ENCODE measurements at regions not wholly inside any gene's neighbourhood (a gene's known extent, or its start where the extent isn't known, plus 50 kb on each side); places are given as distances from the start of the nearest gene placed in this dataset.
"Not testable (repeated sequence)": the region's sequence is repeated elsewhere in the genome, so short reads cannot be mapped to it uniquely, and the experiment has no call there.

GRCh38 chr4:187750652-187751051 lies 244.9 kb upstream of the ZFP42 start:
- DNase-seq (ENCODE audit: low read depth in 2 of 2), result not testable (repeated sequence)

DNA sequence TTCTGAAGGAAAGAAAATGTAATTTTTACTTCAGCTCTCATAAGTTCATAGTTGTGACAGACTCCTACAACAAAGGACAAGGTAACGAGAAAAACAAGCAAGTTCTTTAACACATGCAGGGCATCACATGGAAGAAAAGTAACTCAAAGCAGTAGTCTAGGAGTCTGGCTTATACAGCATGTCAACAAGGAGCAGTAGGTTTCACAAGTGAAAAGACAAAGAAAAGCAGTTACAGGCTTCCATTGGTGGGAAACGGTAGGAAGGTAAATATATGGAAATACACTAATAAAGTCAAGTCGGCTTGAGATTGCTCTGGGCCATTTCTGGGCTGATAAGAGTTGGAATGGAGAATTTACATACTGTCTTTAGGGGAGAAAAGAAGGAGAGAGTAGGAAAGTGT lies 228.4 kb upstream of the ZFP42 start:
- no peak for DNase-seq (ENCODE audit: low read depth in 2 of 2)

DNA sequence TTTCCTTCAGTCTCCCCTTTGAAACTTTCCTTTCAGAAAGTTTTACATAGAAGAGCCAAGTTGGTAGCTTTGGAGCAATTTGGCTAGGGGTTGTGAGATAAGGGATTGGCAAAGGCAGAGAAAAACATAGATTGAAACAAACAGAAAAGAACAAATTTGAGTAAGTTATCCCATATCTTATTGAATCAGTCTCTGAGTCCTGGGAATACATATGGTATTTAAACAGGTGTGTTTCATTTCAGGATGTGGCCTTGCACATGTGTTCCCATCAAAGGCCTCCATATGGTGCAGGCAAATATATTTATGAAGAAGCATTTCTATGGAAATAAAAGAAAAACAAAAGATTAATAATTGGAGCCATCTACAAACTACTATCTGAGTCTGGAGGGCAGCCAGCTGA lies 227.9 kb upstream of the ZFP42 start:
- DNase-seq (ENCODE audit: low read depth in 2 of 2), result no peak

DNA sequence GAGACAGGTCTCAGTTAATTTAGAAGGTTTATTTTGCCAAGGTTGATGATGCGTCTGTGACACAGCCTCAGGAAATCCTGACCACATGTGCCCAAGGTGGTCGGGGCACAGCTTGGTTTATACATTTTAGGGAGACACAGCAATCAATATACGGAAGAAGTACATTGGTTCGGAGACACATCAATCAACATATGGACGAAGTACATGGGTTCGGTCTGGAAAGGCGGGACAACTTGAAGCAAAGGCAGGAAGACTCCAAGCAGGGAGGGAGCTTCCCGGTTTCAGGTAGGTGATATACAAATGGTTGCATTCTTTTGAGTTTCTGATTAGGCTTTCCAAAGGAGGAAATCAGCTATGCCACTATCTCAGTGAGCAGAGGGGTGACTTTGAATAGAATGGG lies 225.2 kb upstream of the ZFP42 start:
- no peak for DNase-seq (ENCODE audit: low read depth in 2 of 2)

DNA sequence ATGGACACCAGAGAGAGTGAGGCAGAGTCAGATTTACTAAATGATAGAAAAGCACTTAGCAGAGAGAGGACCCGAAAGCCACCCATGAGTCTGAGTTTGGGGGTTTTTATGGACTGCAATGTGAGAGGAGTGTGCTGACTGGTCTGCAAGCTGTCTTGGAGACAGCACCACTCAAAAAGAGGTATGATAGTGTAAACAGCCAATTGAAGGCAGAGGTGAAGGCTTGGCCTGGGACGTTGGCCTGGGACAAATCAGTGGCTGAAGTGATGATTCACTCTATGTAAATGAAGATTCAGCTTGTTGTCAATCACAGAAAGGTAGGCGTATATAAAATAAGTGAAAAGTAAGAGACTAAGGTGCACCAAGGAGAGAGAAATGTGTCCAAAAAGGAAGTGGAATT lies 217.6 kb upstream of the ZFP42 start:
- DNase-seq (ENCODE audit: low read depth in 2 of 2), result no peak

- no peak for DNase-seq (ENCODE audit: low read depth in 2 of 2)
These were observed 215.5 kb upstream of the ZFP42 start for GRCh38 chr4:187780070-187780469.

GRCh38 chr4:187782286-187782824 lies 213.2 kb upstream of the ZFP42 start:
- no peak for DNase-seq (ENCODE audit: low read depth in 2 of 2)

GRCh38 chr4:187786190-187786589 lies 209.4 kb upstream of the ZFP42 start:
- DNase-seq (ENCODE audit: low read depth in 2 of 2), result no peak

GRCh38 chr4:187789078-187789477 lies 206.5 kb upstream of the ZFP42 start:
- no peak for DNase-seq (ENCODE audit: low read depth in 2 of 2)

DNA sequence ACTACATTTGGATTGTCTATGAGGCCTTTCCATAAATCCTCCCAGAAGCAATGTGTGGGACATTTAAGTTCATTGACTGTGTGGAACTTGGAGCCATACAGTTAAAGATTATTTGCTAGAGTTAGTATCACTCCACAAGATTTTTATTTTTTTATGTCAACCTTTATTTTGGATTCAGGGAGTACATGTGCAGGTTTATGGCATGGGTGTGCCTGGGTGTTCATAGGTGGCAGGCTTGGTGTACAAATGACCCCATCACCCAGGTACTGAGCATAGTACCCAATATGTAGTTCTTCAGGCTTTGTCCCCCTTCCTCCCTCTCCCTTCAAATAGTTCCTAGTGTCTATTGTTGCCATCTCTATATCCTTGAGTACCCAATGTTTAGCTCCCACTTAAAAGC lies 199.8 kb upstream of the ZFP42 start:
- DNase-seq (ENCODE audit: low read depth in 2 of 2), result no peak

DNA sequence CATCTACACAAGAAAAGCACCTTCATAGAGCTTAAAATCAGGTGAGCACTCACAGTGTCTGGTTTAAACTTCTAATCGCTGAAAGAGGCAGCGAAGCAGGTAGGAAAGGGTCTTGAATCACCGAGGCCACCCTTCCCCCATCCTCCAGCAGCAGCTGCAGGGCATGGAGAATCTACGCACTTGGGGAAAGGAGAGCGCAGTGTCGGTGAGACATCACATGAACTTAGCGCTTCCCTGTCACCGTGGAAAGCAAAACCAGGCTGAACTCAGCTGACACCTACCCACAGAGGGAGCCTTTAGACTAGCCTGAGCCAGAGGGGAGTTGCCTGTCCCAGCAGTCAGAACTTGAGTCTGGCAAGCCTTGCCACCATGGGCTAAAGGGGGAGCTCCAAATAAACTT lies 197.2 kb upstream of the ZFP42 start:
- no peak for DNase-seq (ENCODE audit: low read depth in 2 of 2)

DNA sequence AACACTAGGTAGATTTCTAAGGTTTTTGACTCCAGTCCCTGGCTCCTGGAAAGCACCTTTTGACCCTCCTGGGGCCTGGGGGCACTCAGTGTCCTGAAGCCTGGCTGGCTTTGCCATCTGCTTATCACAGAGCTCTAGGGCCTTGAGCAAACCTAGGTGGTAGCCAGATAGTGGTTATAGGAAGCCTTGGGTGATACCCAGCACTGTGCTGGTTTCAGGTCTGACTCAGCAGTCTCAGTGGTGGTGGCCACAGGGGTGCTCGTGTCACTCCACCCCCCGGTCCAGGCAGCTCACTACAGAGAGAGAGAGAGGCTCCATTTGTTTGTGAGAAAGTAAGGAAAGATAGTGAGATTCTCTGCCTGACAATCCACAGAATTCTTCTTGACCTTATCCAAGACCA lies 195.8 kb upstream of the ZFP42 start:
- DNase-seq (ENCODE audit: low read depth in 2 of 2), result no peak

- DNase-seq (ENCODE audit: low read depth in 2 of 2), result no peak
These were observed 184.0 kb upstream of the ZFP42 start for GRCh38 chr4:187811591-187811990.

GRCh38 chr4:187814737-187815465 lies 180.7 kb upstream of the ZFP42 start:
- DNase-seq (ENCODE audit: low read depth in 2 of 2), result peak in 1 of 2 donors; percentile 2

GRCh38 chr4:187826725-187827124 lies 168.8 kb upstream of the ZFP42 start:
- no peak for DNase-seq (ENCODE audit: low read depth in 2 of 2)

- no peak for DNase-seq (ENCODE audit: low read depth in 2 of 2)
These were observed 167.9 kb upstream of the ZFP42 start for GRCh38 chr4:187827631-187828030.

- DNase-seq (ENCODE audit: low read depth in 2 of 2), result no peak
These were observed 155.8 kb upstream of the ZFP42 start for GRCh38 chr4:187839765-187840164.

GRCh38 chr4:187840814-187841213 lies 154.8 kb upstream of the ZFP42 start:
- no peak for DNase-seq (ENCODE audit: low read depth in 2 of 2)

DNA sequence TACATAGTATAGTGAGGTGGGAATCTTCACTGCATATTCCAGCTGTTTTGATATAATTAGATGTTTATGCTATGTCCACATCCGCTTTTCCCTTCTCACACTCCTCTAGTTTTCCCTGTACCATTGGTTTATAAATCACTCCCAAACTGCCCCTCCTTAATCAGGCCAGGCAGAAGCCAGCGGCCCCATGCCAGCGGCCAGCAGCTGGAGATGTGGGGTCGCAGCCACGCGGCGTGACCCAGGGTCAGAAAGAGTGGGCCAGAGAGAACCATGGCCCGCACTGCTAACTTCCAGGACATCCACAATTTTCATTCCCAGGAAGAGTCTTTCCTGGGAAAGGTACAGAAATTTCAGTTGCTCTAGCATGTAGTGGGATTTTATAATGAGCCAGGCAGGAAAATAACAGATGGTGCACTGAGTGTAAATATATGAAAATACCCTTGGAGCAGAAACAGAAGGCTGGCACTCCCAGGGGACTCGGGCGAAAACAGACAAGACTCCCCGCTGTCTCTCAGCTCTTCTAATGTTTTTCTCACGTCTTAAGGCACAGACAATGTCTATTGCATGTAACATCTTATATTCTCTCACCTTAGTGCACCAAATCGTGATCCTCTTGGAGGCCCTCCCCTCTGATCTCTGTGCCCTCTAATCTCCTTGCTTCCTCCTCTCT lies 145.9 kb upstream of the ZFP42 start:
- DNase-seq (ENCODE audit: low read depth in 2 of 2), result no peak

DNA sequence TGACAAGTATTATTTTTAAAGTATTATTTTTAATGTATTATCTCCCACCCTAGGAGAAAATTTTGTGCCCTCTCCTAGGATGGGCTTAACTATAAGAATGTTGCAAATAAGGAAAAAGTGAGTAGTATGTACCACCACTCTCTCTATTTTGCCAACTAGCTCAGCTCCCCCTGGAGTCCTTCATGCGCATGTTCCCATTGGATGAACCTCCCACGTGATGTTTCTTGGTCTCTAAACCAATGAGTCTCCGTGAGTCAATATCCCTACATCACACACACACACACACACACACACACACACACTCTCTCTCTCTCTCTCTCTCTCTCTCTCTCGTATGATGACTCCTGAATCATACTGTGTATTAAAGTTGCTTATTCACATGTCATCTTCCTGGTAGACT lies 129.7 kb upstream of the ZFP42 start:
- DNase-seq (ENCODE audit: low read depth in 2 of 2), result no peak

- no peak for DNase-seq (ENCODE audit: low read depth in 2 of 2)
These were observed 112.5 kb upstream of the ZFP42 start for GRCh38 chr4:187883049-187883448.

DNA sequence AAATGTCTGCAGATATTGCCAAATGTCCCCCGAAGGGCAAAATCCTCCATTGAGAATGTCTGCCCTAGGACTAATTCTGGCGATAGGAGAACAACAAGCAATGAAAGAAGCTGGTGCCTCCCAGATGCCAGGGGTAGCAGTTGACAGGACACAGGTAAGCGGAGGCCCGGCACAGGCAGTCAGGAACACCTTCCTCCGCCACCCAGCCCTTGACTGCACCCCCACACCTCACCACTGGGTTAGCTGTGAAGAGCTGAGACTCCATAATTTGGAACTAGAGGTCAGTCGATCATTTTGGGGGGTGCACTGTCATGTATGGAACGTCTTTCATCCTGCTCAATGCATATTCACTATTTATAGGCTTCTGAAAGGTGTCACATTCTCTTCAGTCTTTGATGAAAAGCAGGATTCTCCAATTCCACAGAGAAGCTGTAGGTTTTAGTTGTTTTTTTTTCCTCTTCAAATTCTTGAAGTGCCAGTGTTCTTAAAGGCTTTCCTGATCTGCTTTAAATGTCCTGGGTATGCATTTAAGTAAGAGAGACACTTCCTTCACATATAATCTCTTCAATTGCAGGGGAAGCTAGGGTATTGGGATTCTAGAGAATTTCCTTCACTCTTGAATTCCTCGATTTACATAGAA lies 111.6 kb upstream of the ZFP42 start:
- DNase-seq (ENCODE audit: low read depth in 2 of 2), result no peak

GRCh38 chr4:187887906-187888305 lies 107.7 kb upstream of the ZFP42 start:
- DNase-seq (ENCODE audit: low read depth in 2 of 2), result no peak

Data from lung microvascular endothelial cell (primary cell).